ENCODE measurements at regions not wholly inside any gene's neighbourhood (a gene's known extent, or its start where the extent isn't known, plus 50 kb on each side); places are given as distances from the start of the nearest gene placed in this dataset.

GRCh38 chr13:90612391-90612790 is 735.1 kb upstream of the MIR17HG start:
- TF ChIP-seq CTCF (IDR thresholded peaks at IDR 0.05): no peak
- no peak overlapping the region for H3K9ac ChIP-seq
- no peak overlapping the region for H3K4me3 ChIP-seq (ENCODE audit: low read depth, low read length)
- H3K4me1 ChIP-seq: no peaks in the 10 kb centered on the region
- H3K79me2 ChIP-seq: no peaks in the 10 kb centered on the region
- no peaks in the 10 kb centered on the region for H3K36me3 ChIP-seq (ENCODE audit: control insufficient read depth, insufficient read depth, low read length)
- no peaks in the 10 kb centered on the region for H3K27me3 ChIP-seq (ENCODE audit: control insufficient read depth, insufficient read depth, low read length)
- no peak overlapping the region for H3K27ac ChIP-seq
- no peak overlapping the region for H2AFZ ChIP-seq
- no peak overlapping the region for H3K4me2 ChIP-seq (ENCODE audit: low read length)
- H3K9me3 ChIP-seq (ENCODE audit: control insufficient read depth, low read length): no peaks in the 10 kb centered on the region

GRCh38 chr13:90613076-90613795 is 734.3 kb upstream of the MIR17HG start:
- Histone ChIP-seq H3K4me1 (no peaks in the 10 kb centered on the region), H3K27me3 (ENCODE audit: control insufficient read depth, insufficient read depth, low read length) (no peaks in the 10 kb centered on the region), H3K4me2 (ENCODE audit: low read length) (no peak overlapping the region), H3K27ac (no peak overlapping the region), H3K9me3 (ENCODE audit: control insufficient read depth, low read length) (no peaks in the 10 kb centered on the region), H3K79me2 (no peaks in the 10 kb centered on the region), H2AFZ (no peak overlapping the region), H3K4me3 (ENCODE audit: low read depth, low read length) (no peak overlapping the region), H3K36me3 (ENCODE audit: control insufficient read depth, insufficient read depth, low read length) (no peaks in the 10 kb centered on the region), H3K9ac (no peak overlapping the region)
- no peak for TF ChIP-seq CTCF (IDR thresholded peaks at IDR 0.05)

GRCh38 chr13:90615236-90615635 is 732.3 kb upstream of the MIR17HG start:
- H3K4me1 ChIP-seq: no peaks in the 10 kb centered on the region
- no peaks in the 10 kb centered on the region for H3K27me3 ChIP-seq (ENCODE audit: control insufficient read depth, insufficient read depth, low read length)
- no peaks in the 10 kb centered on the region for H3K36me3 ChIP-seq (ENCODE audit: control insufficient read depth, insufficient read depth, low read length)
- no peak overlapping the region for H3K27ac ChIP-seq
- no peak overlapping the region for H2AFZ ChIP-seq
- no peak overlapping the region for H3K4me2 ChIP-seq (ENCODE audit: low read length)
- TF ChIP-seq CTCF (IDR thresholded peaks at IDR 0.05): no peak
- H3K4me3 ChIP-seq (ENCODE audit: low read depth, low read length): no peak overlapping the region
- no peak overlapping the region for H3K9ac ChIP-seq
- no peaks in the 10 kb centered on the region for H3K79me2 ChIP-seq
- H3K9me3 ChIP-seq (ENCODE audit: control insufficient read depth, low read length): no peaks in the 10 kb centered on the region

GRCh38 chr13:90615767-90616166 is 731.7 kb upstream of the MIR17HG start:
- H3K4me1 ChIP-seq: no peaks in the 10 kb centered on the region
- no peak overlapping the region for H2AFZ ChIP-seq
- no peaks in the 10 kb centered on the region for H3K36me3 ChIP-seq (ENCODE audit: control insufficient read depth, insufficient read depth, low read length)
- H3K79me2 ChIP-seq: no peaks in the 10 kb centered on the region
- TF ChIP-seq CTCF (IDR thresholded peaks at IDR 0.05): no peak
- H3K9ac ChIP-seq: no peak overlapping the region
- no peak overlapping the region for H3K4me2 ChIP-seq (ENCODE audit: low read length)
- H3K27me3 ChIP-seq (ENCODE audit: control insufficient read depth, insufficient read depth, low read length): no peaks in the 10 kb centered on the region
- no peak overlapping the region for H3K4me3 ChIP-seq (ENCODE audit: low read depth, low read length)
- no peak overlapping the region for H3K27ac ChIP-seq
- no peaks in the 10 kb centered on the region for H3K9me3 ChIP-seq (ENCODE audit: control insufficient read depth, low read length)

- TF ChIP-seq CTCF (IDR thresholded peaks at IDR 0.05): no peak
- H3K4me2 ChIP-seq (ENCODE audit: low read length): no peak overlapping the region
Observed at GRCh38 chr13:90618133-90618532, 729.4 kb upstream of the MIR17HG start.

More at GRCh38 chr13:90618133-90618532, 729.4 kb upstream of the MIR17HG start:
- H3K9me3 ChIP-seq (ENCODE audit: control insufficient read depth, low read length): no peaks in the 10 kb centered on the region
- H3K4me1 ChIP-seq: no peaks in the 10 kb centered on the region
- H3K79me2 ChIP-seq: no peaks in the 10 kb centered on the region
- H2AFZ ChIP-seq: no peak overlapping the region
- H3K27ac ChIP-seq: no peak overlapping the region
- no peak overlapping the region for H3K4me3 ChIP-seq (ENCODE audit: low read depth, low read length)
- H3K36me3 ChIP-seq (ENCODE audit: control insufficient read depth, insufficient read depth, low read length): no peaks in the 10 kb centered on the region
- no peaks in the 10 kb centered on the region for H3K27me3 ChIP-seq (ENCODE audit: control insufficient read depth, insufficient read depth, low read length)
- no peak overlapping the region for H3K9ac ChIP-seq

Measured in parathyroid adenoma (tissue), 2 donors.